ENCODE measurements at regions not wholly inside any gene's neighbourhood (a gene's known extent, or its start where the extent isn't known, plus 50 kb on each side); places are given as distances from the start of the nearest gene placed in this dataset.
A peak's percentile ranks its signal among the peaks of the same experiment; 100 is the strongest.

- no peak for ATAC-seq (ENCODE audit: low FRiP score in 2 of 2)
Observed at GRCh38 chr10:29951441-29951931, 107.9 kb downstream of the JCAD start.

DNA sequence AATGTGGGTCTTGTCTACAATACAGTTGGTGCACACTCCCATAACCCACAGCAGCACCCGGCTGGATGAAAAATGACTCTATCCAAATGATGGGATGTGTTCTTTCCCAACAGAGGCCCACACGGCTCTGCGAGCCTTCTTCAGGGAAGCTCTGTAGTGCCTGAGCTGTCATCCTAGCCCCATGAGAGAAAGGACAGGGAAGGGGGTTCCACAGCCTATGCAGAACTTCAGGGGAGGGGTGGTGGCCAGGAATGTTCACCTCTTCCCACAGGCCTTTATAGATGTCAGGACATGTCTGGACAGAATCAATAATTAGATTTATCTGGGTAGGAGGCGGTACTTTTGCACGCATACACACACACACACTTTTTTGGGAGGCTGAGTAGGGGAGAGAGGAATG lies 109.0 kb downstream of the JCAD start:
- no peak for TF ChIP-seq POLR2AphosphoS5 (IDR thresholded peaks at IDR 0.05)
- no peak for TF ChIP-seq POLR2A (IDR thresholded peaks at IDR 0.05)
- no peak for TF ChIP-seq EP300 (IDR thresholded peaks at IDR 0.05)
- TF ChIP-seq, protein P1, sequence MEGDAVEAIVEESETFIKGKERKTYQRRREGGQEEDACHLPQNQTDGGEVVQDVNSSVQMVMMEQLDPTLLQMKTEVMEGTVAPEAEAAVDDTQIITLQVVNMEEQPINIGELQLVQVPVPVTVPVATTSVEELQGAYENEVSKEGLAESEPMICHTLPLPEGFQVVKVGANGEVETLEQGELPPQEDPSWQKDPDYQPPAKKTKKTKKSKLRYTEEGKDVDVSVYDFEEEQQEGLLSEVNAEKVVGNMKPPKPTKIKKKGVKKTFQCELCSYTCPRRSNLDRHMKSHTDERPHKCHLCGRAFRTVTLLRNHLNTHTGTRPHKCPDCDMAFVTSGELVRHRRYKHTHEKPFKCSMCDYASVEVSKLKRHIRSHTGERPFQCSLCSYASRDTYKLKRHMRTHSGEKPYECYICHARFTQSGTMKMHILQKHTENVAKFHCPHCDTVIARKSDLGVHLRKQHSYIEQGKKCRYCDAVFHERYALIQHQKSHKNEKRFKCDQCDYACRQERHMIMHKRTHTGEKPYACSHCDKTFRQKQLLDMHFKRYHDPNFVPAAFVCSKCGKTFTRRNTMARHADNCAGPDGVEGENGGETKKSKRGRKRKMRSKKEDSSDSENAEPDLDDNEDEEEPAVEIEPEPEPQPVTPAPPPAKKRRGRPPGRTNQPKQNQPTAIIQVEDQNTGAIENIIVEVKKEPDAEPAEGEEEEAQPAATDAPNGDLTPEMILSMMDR (IDR thresholded peaks at IDR 0.05): no peak
- Histone ChIP-seq H3K27me3 (no peaks in the 10 kb centered on the region), H3K36me3 (no peaks in the 10 kb centered on the region), H3K4me3 (no peak overlapping the region), H3K4me1 (peaks cover 8 to 41% (median 35%) of the 10 kb centered on the region in 4 donors), H3K9me3 (no peaks in the 10 kb centered on the region), H3K27ac (peak overlapping the region in 1 of 4 donors; percentile 9)
- no peak for ATAC-seq (ENCODE audit: low FRiP score in 2 of 2)
- 76 to 94% methylated on average over 3 to 5 of the region's 5 CpGs for WGBS, 2 donors
- DNase-seq: no peak

More at GRCh38 chr10:29951441-29951931, 107.9 kb downstream of the JCAD start:
- no peaks in the 10 kb centered on the region for H3K36me3 ChIP-seq
- TF ChIP-seq EP300 (IDR thresholded peaks at IDR 0.05) (no peak), POLR2A (IDR thresholded peaks at IDR 0.05) (no peak), POLR2AphosphoS5 (IDR thresholded peaks at IDR 0.05) (no peak)
- TF ChIP-seq, protein P1 (IDR thresholded peaks at IDR 0.05): no peak
- no peaks in the 10 kb centered on the region for H3K9me3 ChIP-seq
- H3K27me3 ChIP-seq: no peaks in the 10 kb centered on the region
- H3K4me3 ChIP-seq: no peak overlapping the region
- DNase-seq: no peak
- H3K27ac ChIP-seq: no peak overlapping the region
- WGBS, 2 donors: 77% methylated on average over 10 to 11 of the region's 11 CpGs
- H3K4me1 ChIP-seq: peaks cover 8 to 38% (median 33%) of the 10 kb centered on the region in 4 donors

DNA sequence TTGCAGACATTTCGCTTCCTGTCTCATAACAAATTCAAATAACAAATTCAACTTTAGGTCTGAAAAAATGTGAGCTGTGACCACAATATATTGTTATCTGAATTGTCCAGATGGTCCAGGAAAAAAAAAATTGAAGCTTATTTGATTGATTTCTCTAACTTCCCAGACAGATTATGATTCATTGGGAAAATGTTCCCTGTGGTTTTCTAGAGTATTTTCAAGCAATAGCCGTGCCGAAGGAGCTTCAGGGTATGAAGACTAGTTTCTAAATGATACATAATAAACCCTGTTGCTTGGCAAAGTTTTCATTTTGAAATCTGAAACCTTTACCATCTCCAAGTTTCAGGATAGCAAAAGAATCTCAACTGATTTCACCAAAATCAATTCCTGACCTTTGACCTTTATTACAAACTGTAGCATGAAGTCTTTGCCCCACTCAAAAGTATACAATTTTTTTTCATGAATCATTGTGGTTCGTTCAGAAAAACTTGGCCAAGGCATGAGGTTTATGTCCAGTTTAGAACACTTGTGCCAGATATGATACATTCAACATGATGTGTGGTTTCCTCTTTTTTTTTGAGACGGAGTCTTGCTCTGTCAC lies 109.9 kb downstream of the JCAD start:
- H3K27ac ChIP-seq: peak overlapping the region; percentile 36 to 75 (median 62)
- DNase-seq (no peak), ATAC-seq (ENCODE audit: low FRiP score in 2 of 2) (peak in 1 of 2 donors; percentile 62)
- peaks cover 8 to 41% (median 35%) of the 10 kb centered on the region in 4 donors for H3K4me1 ChIP-seq
- no peak for TF ChIP-seq POLR2A (IDR thresholded peaks at IDR 0.05)
- TF ChIP-seq POLR2AphosphoS5 (IDR thresholded peaks at IDR 0.05): peak in 1 of 2 donors; percentile 27
- H3K27me3 ChIP-seq: no peaks in the 10 kb centered on the region
- WGBS, 2 donors: 34 to 40% methylated on average over 5 of the region's 5 CpGs
- no peaks in the 10 kb centered on the region for H3K9me3 ChIP-seq
- H3K4me3 ChIP-seq: no peak overlapping the region
- no peaks in the 10 kb centered on the region for H3K36me3 ChIP-seq

DNA sequence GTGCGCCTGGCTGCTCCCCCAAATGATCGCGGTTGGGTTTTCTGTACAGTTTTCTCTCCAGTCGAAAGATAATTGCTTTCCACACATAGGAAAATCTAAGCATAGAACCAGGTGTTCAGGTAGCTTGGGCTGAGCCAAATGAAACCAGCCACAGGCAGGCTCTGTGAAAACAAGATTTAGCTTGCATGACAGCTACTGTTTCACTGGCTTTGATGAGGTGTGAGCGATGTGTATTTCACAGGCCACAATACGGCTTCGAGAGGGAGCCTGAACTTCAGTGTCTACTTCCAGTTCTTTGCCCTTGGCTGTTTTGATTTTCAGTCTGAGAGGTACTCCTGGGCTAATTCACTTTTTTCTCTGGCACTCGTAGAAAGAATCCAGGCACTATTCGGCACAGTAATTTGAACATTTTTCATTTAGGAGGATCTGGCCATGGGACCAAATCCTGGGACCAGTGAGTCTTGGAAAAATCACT lies 110.5 kb downstream of the JCAD start:
- H3K27me3 ChIP-seq: no peaks in the 10 kb centered on the region
- ATAC-seq (ENCODE audit: low FRiP score in 2 of 2) (peak in 1 of 2 donors; percentile 21), DNase-seq (no peak)
- peak overlapping the region; percentile 36 to 75 (median 62) for H3K27ac ChIP-seq
- 67 to 70% methylated on average over 9 of the region's 9 CpGs for WGBS, 2 donors
- TF ChIP-seq, protein P1 (IDR thresholded peaks at IDR 0.05): no peak
- no peak for TF ChIP-seq POLR2AphosphoS5 (IDR thresholded peaks at IDR 0.05)
- no peak for TF ChIP-seq EP300 (IDR thresholded peaks at IDR 0.05)
- TF ChIP-seq POLR2A (IDR thresholded peaks at IDR 0.05): no peak
- H3K36me3 ChIP-seq: no peaks in the 10 kb centered on the region
- H3K4me1 ChIP-seq: peaks cover 8 to 41% (median 35%) of the 10 kb centered on the region in 4 donors
- no peaks in the 10 kb centered on the region for H3K9me3 ChIP-seq
- no peak overlapping the region for H3K4me3 ChIP-seq

DNA sequence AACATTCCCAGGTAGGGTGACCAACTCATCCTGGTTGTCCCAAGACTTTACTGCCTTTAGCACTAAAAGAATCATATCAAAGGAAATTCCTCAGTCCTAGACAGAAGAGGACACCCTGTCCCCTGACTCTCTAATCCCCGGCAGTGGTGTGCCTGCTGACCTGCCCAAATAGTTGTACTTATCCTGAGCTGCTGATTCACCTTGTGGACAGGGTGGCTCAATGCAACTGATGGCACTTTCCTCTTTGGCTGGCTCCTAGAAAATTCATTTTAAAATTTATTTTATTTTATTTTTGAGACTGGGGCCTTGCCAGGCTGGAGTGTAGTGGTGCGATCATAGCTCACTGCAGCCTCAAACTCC lies 111.7 kb downstream of the JCAD start:
- peak in 1 of 2 donors; percentile 9 for ATAC-seq (ENCODE audit: low FRiP score in 2 of 2)
- Histone ChIP-seq H3K27me3 (no peaks in the 10 kb centered on the region), H3K36me3 (no peaks in the 10 kb centered on the region), H3K27ac (peak overlapping the region; percentile 50 to 75 (median 66)), H3K9me3 (no peaks in the 10 kb centered on the region), H3K4me1 (peaks cover 8 to 41% (median 35%) of the 10 kb centered on the region in 4 donors), H3K4me3 (no peak overlapping the region)
- no peak for DNase-seq
- no peak for TF ChIP-seq POLR2AphosphoS5 (IDR thresholded peaks at IDR 0.05)
- no peak for TF ChIP-seq EP300 (IDR thresholded peaks at IDR 0.05)
- TF ChIP-seq, protein P1 (IDR thresholded peaks at IDR 0.05): no peak
- TF ChIP-seq POLR2A (IDR thresholded peaks at IDR 0.05): no peak
- 86 to 94% methylated on average over 2 of the region's 2 CpGs for WGBS, 2 donors
